ENCODE measurements at regions not wholly inside any gene's neighbourhood (a gene's known extent, or its start where the extent isn't known, plus 50 kb on each side); places are given as distances from the start of the nearest gene placed in this dataset.
"Not testable (repeated sequence)": the region's sequence is repeated elsewhere in the genome, so short reads cannot be mapped to it uniquely, and the experiment has no call there.

DNA sequence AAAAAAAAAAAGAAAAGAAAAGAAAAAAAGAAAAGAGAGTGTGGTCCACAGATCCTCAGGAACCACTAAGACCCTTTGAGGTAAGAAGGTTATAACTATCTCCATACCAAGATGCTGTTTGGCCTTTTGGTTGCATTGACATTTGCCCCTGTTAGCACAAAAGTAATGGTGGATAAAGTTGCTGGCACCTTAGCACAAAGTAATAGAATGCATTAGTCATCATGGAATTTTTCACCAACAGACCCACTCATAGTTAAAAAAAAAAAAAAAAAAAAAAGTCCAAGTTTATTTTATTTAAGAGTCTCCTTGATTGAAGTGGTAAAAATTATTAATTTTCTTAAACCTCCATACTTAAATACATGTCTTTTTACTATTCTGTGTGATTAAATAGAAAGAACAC lies 78.4 kb upstream of the RBPJ start:
- DNase-seq (ENCODE audit: low spot score): peak; percentile 36

DNA sequence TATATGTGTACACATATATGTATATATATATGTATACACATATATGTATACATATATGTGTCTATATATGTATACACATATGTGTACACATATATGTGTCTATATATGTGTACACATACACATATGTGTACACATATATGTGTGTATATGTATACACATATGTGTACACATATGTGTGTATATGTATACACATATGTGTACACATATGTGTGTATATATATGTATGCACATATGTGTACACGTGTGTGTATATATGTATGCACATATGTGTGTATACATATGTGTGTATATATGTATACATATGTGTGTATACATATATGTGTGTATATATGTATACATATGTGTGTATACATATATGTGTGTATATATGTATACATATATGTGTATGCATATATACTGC lies 76.7 kb upstream of the RBPJ start:
- not testable (repeated sequence) for DNase-seq (ENCODE audit: low spot score)

DNA sequence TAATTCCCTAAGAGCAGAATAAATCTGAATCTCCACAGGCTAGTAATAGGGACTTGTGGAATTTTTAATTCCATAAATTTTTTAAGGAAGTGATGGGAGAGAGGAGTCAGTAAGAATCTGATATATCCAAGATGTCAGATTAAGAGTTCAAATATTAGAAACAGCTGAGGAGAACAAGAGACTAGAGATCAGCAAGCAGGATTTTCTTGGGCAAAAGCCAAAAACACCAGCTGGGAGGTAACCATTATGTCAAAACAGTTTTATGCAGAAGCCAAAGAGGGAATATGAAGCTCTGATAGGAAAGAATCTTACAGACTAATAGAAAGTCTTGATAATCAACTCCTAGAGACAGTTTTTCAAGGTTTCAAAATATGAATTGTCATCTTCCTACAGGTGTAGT lies 72.2 kb upstream of the RBPJ start:
- DNase-seq (ENCODE audit: low spot score): peak; percentile 28

DNA sequence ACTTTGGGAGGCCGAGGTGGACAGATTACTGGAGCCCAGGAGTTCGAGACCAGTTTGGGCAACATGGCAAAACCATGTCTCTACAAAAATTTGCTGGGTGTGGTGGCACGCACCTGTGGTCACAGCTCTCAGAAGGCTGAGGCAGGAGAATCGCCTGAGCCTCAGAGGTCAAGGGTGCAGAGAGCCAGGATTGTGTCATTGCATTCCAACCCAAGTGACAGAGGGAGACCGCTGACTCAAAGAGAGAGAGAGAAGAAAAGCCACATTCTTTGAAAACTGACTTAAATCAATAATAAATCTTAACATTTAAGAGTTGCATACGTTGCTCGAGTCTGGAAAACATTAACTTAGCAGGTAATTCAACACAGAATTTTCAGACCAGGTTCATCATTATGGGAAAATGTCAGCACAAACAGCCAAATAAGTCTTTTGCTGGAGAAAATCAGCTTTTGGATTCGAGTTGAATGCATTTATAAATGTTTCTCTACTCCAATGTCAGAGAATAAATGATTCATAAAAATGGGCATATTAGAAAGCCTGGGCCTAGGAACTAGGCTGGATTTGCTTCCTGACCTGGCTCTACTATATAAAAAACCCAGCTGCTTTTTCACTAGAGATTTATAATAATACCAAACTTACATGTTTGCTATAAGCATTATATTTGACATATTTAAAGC lies 68.3 kb upstream of the RBPJ start:
- DNase-seq (ENCODE audit: low spot score): no peak

DNA sequence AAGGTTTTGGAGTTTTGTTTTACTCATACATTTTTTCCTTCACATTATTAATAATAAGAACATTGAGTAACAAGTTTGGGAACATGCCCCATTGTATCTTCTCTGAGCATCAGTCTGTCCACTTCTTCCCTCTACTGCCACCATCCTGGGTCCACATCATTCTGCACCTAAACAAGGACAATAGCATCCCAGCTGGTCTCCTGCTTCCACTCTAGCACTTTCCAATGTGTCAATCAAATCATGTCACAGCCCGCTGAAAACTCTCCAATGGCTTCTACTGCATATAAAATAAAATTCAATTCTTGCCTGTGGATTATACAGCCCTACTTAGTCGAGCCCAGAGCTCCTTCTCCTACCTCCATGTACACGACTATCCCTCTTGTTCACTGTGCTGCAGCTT lies 66.8 kb upstream of the RBPJ start:
- no peak for DNase-seq (ENCODE audit: low spot score)

DNA sequence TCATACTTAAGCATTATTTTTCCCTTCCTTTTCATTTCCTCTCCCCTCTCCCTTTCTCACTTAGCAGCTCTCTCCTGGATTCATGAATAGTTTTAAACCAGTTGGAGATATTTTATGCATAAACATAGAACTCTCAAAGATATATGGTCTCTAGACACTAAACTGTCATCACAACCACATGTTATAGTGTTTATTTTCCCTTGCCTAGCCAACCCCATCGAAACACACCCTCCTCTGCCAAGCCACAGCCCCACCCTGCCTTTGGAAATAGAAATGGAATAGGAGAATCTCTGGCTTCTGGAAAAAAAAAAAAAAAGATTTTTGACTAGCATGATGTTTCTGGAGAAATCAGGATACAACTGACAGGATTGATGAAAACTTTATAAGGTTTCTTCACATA lies 64.8 kb upstream of the RBPJ start:
- peak; percentile 21 for DNase-seq (ENCODE audit: low spot score)

DNA sequence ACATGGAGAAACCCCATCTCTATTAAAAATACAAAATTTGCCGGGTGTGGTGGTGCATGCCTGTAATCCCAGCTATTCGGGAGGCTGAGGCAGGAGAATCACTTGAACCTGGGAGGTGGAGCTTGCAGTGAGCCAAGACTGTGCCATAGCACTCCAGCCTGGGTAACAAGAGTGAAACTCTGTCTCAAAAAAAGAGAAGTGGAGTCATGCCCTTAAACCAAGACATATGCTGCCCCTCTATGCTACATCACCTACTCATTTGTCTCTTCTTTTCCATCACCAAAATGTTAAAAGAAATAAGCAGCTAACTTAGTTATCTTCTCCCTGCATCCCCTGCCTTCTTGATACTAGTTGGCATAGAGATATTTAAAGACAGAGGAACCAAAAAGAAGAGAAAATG lies 63.4 kb upstream of the RBPJ start:
- DNase-seq (ENCODE audit: low spot score): not testable (repeated sequence)

DNA sequence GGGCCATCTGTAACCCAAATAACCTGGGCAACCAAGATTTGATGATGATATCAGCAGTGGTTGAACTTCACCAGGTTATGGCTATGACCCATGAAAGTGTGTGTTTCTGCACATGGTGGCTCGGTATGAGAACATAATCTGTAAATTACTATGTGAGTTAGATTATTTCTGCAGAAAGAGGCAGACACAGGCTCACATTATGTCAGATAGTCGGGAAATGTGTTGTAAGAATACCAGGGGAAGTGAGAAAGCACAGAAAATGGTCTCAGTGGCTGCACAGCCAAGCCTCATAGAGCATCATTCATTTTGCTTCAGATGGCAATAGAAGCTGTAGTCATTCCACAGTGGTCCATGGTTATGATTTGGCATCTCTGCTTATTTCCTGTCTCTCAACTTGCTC lies 63.0 kb upstream of the RBPJ start:
- no peak for DNase-seq (ENCODE audit: low spot score)

DNA sequence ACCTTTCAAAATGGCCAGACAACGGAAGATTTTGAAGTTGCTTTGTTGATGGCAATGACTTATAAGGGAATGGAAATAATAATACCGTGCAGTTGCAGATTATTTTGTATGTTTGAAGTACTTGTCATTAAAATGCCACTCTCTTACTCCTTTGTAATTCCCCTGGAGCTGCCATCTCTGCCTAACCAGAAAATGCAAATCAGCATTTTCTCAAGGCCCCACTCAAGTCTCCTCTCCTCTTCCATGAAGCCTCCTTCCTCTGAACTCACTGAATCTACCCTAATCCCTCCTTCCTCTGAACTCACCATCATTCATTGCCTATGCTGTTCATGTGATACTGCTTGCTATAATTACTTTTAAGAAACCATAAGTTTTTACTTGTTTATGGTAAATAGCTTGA lies 60.2 kb upstream of the RBPJ start:
- DNase-seq (ENCODE audit: low spot score): no peak

DNA sequence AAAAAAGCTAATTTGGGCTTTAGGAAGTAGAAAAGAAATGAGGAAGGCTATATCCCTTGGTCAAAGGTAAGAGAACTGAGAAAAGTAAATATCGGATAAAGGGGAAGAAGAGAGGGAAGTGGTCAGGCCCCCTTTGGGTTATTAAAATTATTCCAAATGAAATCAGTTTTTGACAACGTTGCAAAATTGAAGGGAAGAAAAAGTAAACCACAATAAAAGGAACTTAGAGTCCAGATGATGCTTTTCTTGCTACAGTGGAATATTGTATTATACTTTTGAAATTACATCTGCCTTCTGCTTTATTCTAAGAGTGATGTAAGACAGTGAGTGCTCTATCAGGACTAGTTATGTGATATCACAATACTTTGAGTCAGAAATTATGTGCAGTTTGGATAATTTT lies 59.4 kb upstream of the RBPJ start:
- no peak for DNase-seq (ENCODE audit: low spot score)

DNA sequence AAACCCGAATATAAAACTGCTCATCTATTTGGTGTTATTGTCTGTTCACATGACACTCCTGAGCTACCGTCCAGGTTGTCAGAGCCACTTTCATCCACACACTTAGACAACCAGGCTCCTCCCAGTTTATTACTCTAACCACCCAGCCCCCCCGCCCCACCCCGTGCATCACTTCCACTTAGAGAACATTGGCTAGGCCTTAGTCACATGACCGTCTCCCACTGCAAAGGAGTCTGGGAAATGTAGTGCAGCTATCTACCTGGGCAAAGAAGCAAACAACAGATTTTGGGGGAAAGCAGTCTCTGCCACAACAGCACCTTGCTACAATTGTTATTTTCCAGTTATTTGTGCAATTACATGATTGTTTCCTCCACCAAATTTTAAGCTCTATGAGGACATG lies 57.6 kb upstream of the RBPJ start:
- DNase-seq (ENCODE audit: low spot score): no peak

DNA sequence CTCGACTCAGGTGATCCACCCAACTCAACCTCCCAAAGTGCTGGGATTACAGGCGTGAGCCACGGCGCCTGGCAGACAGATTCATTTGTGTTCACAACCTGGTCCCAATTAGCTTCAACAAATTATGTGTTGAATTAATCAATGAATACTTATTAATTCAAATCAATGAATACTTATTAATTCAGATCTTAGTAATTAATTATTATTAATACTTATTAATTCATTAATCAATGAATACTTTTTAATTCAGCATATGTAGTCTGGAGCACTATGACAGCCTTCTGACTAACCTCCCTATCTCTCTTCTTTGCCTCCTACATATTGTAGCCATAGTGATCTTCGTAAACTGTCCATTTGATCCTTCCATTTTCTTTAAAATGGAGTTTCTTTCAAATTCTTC lies 56.7 kb upstream of the RBPJ start:
- no peak for DNase-seq (ENCODE audit: low spot score)

DNA sequence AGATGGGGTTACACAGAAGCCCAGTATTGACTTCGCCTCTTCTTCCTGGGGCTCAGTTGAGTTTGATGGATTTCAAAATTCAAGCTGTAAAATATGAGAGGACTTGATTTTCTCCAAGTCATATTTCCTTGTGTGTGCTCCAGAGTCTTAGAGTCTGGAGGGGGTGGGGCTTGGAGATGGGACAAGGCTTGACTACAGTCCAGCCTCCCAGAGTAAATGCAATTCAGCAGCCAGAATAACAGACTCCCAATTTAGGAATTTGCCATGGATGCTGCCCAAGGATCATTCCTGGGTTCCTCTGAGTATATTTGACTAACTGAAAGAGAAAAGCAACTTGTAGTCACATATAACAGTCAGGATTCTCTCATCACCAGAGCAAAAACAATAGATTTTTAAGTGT lies 53.7 kb upstream of the RBPJ start:
- DNase-seq (ENCODE audit: low spot score): peak; percentile 61

DNA sequence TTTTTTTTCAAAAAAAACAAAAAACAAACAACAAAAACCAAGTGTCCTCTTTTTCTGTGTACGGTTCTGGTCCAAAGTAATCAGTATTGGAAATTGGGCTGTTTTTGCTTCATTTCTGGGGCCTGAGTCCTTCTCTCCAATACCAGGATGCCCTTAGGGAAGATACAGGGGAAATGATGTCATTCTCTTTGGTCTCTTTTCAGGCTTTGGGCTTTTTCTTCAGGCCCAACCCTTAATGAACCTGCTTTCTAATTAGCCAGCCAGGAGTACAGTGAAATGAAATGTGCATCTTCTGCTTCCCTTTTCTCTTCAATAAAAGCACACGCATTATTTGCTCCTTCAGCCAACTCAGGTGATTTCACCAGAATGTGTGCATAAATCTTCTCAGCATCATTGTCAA lies 52.6 kb upstream of the RBPJ start:
- DNase-seq (ENCODE audit: low spot score): no peak

DNA sequence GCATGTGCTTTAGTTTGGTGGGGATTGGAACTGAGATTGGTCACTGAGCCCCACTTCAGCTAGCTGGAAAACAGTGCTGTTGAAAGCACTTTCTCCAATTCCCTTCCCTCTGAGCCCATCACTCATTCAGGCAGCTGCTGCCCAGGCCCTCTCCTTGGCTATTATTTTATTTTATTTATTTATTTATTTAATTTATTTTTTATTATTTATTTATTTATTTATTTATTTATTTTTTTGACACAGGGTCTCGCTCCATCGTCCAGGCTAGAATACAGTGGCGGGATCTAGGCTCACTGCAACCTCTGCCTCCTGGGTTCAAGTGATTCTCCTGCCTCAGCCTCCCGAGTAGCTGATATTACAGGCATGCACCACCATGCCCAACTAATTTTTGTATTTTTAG lies 51.8 kb upstream of the RBPJ start:
- no peak for DNase-seq (ENCODE audit: low spot score)
